ENCODE measurements at regions not wholly inside any gene's neighbourhood (a gene's known extent, or its start where the extent isn't known, plus 50 kb on each side); places are given as distances from the start of the nearest gene placed in this dataset.

DNA sequence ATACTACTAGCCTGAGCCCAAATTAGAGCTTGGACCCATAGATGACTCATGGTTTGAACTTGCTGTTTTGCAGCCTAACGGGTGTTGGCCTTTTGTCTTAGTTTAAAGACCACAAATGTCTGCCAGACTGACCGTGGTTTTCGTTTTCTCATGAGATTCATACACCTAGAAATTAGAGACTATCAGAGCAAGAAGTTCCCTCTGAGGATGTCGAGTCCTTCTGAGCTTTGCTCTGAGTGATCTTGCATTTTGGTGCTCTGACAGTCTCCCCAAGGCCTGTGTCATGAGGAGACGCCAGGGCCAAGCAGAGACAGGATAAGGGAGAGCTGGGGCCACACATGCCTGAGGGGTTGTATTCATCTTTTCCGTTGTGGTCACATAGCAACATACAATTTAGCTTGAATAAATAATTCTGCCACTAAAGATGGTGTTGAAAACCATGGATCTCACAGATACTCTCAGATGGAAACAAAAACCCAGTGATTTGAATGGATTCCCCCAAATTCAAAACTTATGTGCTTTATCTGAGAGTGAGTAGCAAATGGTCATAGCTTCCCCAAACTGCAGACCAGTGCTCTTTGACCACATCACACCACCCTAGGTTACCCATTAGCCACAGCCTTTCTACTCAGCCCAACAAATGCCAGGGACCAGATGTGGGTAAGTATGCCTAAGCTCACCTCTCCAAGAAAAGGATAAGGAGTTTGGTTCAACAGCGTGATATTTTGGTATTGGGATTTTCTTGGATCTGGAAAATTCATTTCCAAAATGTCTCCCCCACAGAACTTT, 762.0 kb upstream of the IGFBP3 start:
- ChIA-PET POLR2A (no interaction called here), CTCF (no interaction called here)
- TF ChIP-seq, protein P1, sequence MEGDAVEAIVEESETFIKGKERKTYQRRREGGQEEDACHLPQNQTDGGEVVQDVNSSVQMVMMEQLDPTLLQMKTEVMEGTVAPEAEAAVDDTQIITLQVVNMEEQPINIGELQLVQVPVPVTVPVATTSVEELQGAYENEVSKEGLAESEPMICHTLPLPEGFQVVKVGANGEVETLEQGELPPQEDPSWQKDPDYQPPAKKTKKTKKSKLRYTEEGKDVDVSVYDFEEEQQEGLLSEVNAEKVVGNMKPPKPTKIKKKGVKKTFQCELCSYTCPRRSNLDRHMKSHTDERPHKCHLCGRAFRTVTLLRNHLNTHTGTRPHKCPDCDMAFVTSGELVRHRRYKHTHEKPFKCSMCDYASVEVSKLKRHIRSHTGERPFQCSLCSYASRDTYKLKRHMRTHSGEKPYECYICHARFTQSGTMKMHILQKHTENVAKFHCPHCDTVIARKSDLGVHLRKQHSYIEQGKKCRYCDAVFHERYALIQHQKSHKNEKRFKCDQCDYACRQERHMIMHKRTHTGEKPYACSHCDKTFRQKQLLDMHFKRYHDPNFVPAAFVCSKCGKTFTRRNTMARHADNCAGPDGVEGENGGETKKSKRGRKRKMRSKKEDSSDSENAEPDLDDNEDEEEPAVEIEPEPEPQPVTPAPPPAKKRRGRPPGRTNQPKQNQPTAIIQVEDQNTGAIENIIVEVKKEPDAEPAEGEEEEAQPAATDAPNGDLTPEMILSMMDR (IDR thresholded peaks at IDR 0.05): no peak
- peaks cover 7% of the 10 kb centered on the region for H3K9me3 Mint-ChIP-seq
- no peak for ATAC-seq
- H3K4me3 Mint-ChIP-seq: no peak overlapping the region
- no peak for DNase-seq
- H3K27me3 Mint-ChIP-seq: no peaks in the 10 kb centered on the region
- H3K36me3 Mint-ChIP-seq (ENCODE audit: low read depth): no peaks in the 10 kb centered on the region
- intact Hi-C loops (cut with micrococcal nuclease): no loop called here
- no peak overlapping the region for H3K27ac Mint-ChIP-seq
- no peaks in the 10 kb centered on the region for H3K4me1 Mint-ChIP-seq (ENCODE audit: low read depth)

DNA sequence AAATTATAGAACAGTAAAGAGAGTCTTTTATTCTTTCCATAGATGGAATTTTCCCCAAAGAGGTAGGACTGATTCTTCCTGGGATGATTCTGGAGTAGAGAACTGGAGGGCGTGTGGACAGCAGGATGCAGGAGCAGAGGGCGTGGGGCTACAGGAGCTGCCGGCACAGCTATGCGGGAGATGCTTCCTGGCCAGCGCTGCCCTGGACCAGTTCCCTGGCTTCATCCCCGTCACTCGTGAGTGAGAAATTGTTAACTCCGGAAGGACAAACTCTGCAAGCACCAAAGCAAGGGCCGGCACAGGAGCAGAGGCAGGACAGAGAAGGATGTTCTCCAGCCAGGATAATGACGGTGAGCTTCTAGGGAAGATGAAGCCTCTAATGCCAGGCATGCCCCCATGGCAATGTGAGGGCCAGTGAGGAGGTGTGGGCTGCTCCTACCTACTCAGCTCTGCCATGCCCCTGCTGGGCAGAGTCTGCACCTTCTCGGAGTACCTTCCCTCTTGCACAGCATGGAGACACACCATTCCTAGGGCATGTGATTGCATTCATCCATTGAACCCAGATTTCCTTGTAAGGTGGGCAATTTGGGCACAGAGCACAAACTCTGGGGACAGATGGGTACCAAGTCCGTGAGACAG, 760.9 kb upstream of the IGFBP3 start:
- H3K4me3 Mint-ChIP-seq: no peak overlapping the region
- CTCF ChIA-PET: no interaction called here

DNA sequence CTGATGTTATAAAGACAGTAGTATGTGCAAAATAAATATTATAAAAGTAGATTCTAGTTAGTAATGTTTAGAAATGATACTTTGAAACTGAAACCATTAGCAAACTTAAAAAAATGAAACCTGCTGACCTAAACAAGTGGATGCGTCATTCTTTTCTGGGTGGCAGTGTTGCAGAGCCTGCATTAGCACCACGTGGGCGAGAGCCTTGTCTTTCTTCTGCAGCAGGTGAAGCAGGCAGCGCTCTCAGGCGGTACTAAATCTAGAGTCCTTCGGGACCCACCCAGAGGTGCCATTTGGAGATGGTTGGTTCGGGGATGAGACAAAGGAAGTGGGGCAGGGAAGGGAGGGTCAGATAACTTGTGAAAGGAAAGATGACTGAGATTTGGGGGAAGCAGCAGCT, 759.1 kb upstream of the IGFBP3 start:
- no peaks in the 10 kb centered on the region for H3K27me3 Mint-ChIP-seq
- ATAC-seq (no peak), DNase-seq (no peak)
- CTCF ChIA-PET: no interaction called here
- H3K27ac Mint-ChIP-seq: no peak overlapping the region
- TF ChIP-seq, protein P1 (IDR thresholded peaks at IDR 0.05): no peak
- peaks cover 3% of the 10 kb centered on the region for H3K9me3 Mint-ChIP-seq
- H3K4me1 Mint-ChIP-seq (ENCODE audit: low read depth): no peaks in the 10 kb centered on the region
- H3K36me3 Mint-ChIP-seq (ENCODE audit: low read depth): no peaks in the 10 kb centered on the region
- H3K4me3 Mint-ChIP-seq: no peak overlapping the region
- POLR2A ChIA-PET: no interaction called here
- intact Hi-C loops (cut with micrococcal nuclease): no loop called here

More for the DNA sequence above, 760.9 kb upstream of the IGFBP3 start:
- ATAC-seq (no peak), DNase-seq (no peak)
- intact Hi-C loops (cut with micrococcal nuclease): no loop called here
- Mint-ChIP-seq H3K27me3 (no peaks in the 10 kb centered on the region), H3K36me3 (ENCODE audit: low read depth) (no peaks in the 10 kb centered on the region), H3K27ac (no peak overlapping the region), H3K9me3 (peaks cover 3% of the 10 kb centered on the region), H3K4me1 (ENCODE audit: low read depth) (no peaks in the 10 kb centered on the region)
- POLR2A ChIA-PET: no interaction called here
- TF ChIP-seq, protein P1 (IDR thresholded peaks at IDR 0.05): no peak

DNA sequence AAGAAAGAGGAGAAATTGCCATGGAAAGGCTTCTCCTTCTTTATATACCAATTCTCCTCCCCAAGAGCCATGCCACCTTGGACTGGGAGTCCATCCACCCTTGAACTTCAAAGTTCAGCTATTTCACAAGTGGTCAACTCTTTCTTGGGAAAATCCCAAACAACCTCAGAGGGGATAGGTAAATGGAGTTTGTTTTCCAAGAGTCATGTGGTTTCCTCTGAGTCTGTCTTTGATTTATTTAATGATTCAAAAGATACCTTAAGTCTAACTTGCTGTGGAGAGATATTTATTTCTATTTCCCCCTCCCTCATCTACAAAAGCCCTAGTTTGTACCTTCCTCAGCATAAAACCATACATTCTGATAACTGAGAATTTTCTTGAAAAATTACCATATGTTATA, 758.6 kb upstream of the IGFBP3 start:
- Mint-ChIP-seq H3K27ac (no peak overlapping the region), H3K9me3 (peaks cover 3% of the 10 kb centered on the region), H3K4me3 (no peak overlapping the region), H3K36me3 (ENCODE audit: low read depth) (no peaks in the 10 kb centered on the region), H3K4me1 (ENCODE audit: low read depth) (no peaks in the 10 kb centered on the region), H3K27me3 (no peaks in the 10 kb centered on the region)
- intact Hi-C loops (cut with micrococcal nuclease): no loop called here
- TF ChIP-seq, protein P1 (IDR thresholded peaks at IDR 0.05): no peak
- no peak for ATAC-seq
- DNase-seq: no peak
- ChIA-PET CTCF (no interaction called here), POLR2A (no interaction called here)

DNA sequence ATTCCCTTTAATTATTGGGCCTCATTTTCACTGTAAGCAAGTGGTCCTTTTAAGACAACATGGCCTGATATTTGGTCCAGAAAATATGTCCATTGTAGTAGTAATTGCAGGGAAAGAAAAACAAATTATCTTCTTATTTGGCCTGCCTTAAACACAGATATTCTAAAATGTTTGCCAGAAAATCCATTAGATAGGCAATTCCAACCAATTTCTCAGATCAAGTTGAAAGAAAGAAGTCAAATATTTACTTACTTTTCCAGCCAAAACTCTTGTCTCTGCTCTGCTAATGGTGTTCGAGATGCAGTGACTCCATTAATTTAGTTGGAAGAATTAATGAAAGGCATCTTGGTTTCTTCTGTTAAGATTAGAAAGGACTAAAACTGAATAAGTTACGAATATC, 757.3 kb upstream of the IGFBP3 start:
- CTCF ChIA-PET: no interaction called here
- no peak for ATAC-seq
- intact Hi-C loops (cut with micrococcal nuclease): no loop called here

More for the DNA sequence above, 757.3 kb upstream of the IGFBP3 start:
- no peaks in the 10 kb centered on the region for H3K36me3 Mint-ChIP-seq (ENCODE audit: low read depth)
- no peaks in the 10 kb centered on the region for H3K4me1 Mint-ChIP-seq (ENCODE audit: low read depth)
- POLR2A ChIA-PET: no interaction called here
- DNase-seq: no peak
- TF ChIP-seq, protein P1 (IDR thresholded peaks at IDR 0.05): no peak
- peaks cover 3% of the 10 kb centered on the region for H3K9me3 Mint-ChIP-seq
- no peaks in the 10 kb centered on the region for H3K27me3 Mint-ChIP-seq
- no peak overlapping the region for H3K27ac Mint-ChIP-seq
- no peak overlapping the region for H3K4me3 Mint-ChIP-seq
